NB4 (cell line): ENCODE measurements at regions not wholly inside any gene's neighbourhood (a gene's known extent, or its start where the extent isn't known, plus 50 kb on each side); places are given as distances from the start of the nearest gene placed in this dataset.

ENCODE experiments used
- DNase-seq: peaks from one replicate; pipeline ENCODE4 v3.0.0; 2010; ENCODE audit warnings: low read depth
- H3K4me3 ChIP-seq: one replicate; pipeline ENCODE4 v1.5.1; 2011; ENCODE audit warnings: mild to moderate bottlenecking, low read depth, low read length, moderate library complexity
- MAX ChIP-seq: IDR thresholded peaks from 2 replicates; pipeline ENCODE4 v1.6.1; 2011; ENCODE audit warnings: low read depth, low read length
- MYC ChIP-seq: IDR thresholded peaks from 2 replicates; pipeline ENCODE4 v1.6.1; 2011; ENCODE audit warnings: low read depth, low read length
- POLR2A ChIP-seq: IDR thresholded peaks from 2 replicates; pipeline ENCODE4 v1.6.1; 2011; ENCODE audit warnings: mild to moderate bottlenecking; ENCODE audit not compliant: insufficient read length; ENCODE audit errors: extremely low read depth
- TF ChIP-seq, protein P1 (sequence below): IDR thresholded peaks from one replicate; pipeline ENCODE4 v1.5.1; 2012; ENCODE audit warnings: low read depth, low read length

DNA sequence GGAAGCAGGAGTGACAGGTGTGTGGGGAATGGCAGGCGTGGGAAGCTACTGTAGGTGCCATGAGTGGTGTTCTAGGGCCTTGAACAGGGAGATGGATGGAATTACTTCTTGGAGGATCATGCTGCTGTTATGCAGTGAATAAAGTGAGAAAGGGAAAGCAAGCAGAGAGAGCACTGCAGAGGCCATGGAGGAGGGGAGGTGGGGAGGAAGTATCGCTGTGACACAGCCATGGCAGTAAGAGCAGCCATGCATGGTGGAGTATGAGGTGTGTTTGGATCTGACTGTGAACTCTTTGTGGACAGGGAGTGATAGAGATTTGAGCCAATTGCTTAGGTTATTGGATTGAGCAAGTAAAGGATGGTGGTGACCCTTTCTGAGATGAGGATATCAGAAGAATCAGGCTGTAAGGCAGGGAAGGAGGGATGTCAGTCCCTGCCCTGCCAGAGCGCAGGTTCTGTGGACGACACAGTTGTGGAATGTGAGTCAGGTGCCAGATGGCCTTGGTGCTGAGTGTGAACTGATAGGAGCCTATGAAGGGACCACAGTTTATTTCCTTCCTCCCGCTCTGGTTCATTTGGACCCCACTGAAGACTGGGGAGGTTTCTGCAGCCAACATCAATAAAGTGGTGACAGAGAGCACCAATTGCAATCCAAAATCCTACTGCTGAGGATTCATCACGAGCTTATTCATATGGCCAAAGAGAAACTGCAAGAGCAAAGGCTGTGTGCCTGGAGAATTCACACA is 105.5 kb upstream of the TMEM72 start:
- TF ChIP-seq MYC (no peak), MAX (no peak), POLR2A (no peak)
- TF ChIP-seq, protein P1, sequence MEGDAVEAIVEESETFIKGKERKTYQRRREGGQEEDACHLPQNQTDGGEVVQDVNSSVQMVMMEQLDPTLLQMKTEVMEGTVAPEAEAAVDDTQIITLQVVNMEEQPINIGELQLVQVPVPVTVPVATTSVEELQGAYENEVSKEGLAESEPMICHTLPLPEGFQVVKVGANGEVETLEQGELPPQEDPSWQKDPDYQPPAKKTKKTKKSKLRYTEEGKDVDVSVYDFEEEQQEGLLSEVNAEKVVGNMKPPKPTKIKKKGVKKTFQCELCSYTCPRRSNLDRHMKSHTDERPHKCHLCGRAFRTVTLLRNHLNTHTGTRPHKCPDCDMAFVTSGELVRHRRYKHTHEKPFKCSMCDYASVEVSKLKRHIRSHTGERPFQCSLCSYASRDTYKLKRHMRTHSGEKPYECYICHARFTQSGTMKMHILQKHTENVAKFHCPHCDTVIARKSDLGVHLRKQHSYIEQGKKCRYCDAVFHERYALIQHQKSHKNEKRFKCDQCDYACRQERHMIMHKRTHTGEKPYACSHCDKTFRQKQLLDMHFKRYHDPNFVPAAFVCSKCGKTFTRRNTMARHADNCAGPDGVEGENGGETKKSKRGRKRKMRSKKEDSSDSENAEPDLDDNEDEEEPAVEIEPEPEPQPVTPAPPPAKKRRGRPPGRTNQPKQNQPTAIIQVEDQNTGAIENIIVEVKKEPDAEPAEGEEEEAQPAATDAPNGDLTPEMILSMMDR, result no peak
- no peak for DNase-seq

DNA sequence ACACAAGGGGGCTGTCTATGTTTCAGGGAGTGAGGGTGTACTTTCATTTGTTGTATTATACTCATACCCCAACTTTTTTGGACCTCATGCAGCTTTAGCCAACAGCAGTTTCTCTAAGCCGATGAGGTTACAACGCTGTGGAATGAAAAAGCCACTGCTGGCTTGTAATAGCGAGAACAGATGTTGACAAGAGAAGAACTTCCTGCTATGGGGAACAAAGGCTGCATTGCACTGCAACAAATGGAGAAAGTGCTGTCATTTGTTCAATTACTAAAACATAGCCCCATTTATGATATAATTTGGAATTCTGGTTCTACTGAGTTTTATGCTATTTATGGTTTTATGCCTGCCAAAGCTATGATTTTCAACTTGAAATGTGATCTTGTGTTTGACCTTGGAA is 104.2 kb upstream of the TMEM72 start:
- TF ChIP-seq, protein P1, result no peak
- TF ChIP-seq MYC, result no peak
- TF ChIP-seq MAX, result no peak
- TF ChIP-seq POLR2A, result no peak
- no peak for DNase-seq

More for the DNA sequence above, 105.5 kb upstream of the TMEM72 start:
- H3K4me3 ChIP-seq, result no peak overlapping the region

DNA sequence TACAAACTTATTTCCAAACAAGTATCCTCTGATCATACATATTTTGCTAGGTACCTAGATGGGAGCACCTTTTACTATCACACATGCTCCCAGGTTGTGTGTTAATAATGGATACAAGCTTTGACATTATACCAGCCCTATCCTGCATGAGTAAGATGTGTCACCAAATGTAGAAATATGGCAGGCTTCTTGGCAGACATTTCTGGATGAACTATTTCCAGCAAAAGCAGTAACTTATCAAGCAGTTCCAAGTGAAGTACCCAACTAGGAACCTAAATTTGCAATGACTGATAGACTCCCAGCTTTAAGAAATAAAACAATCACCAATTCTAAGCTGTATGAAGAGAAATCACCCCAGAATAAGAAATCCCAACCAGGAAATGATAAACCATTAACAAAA is 103.7 kb upstream of the TMEM72 start:
- DNase-seq, result no peak
- no peak for TF ChIP-seq POLR2A
- no peak for TF ChIP-seq MAX
- TF ChIP-seq, protein P1, result no peak
- TF ChIP-seq MYC, result no peak
- no peak overlapping the region for H3K4me3 ChIP-seq

More for the DNA sequence above, 104.2 kb upstream of the TMEM72 start:
- H3K4me3 ChIP-seq, result no peak overlapping the region

GRCh38 chr10:44809647-44810046 is 101.5 kb upstream of the TMEM72 start:
- DNase-seq, result peak; percentile 12
- no peak for TF ChIP-seq MAX
- TF ChIP-seq POLR2A, result no peak
- TF ChIP-seq, protein P1, result peak; percentile 11
- no peak for TF ChIP-seq MYC
- H3K4me3 ChIP-seq, result no peak overlapping the region

DNA sequence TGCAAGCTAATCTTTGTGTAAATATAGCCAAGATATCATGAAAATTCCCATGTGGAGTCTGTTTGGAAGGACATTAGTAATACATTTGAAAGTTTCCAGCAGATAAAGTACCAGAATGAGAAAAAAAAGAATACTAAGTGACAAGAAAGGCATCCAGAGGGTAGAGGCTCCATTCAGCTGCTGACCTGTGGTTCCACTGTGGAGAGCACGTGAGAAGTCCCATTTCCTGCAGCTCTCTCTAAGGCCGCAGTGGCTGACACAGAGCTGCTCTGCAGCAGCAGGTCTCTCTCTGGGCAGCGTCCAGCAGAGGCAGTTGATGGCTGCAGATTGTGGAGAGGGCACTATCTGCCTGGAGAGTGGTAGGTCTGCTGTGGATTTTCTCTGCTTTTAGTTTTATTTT is 100.1 kb upstream of the TMEM72 start:
- TF ChIP-seq MYC (no peak), POLR2A (no peak), MAX (no peak)
- TF ChIP-seq, protein P1, result no peak
- no peak overlapping the region for H3K4me3 ChIP-seq
- no peak for DNase-seq

- TF ChIP-seq POLR2A (no peak), MAX (no peak), MYC (no peak)
- TF ChIP-seq, protein P1, result no peak
- no peak overlapping the region for H3K4me3 ChIP-seq
- DNase-seq, result no peak
Measured at GRCh38 chr10:44813201-44813600, 97.9 kb upstream of the TMEM72 start.
